VCaP (cell line): ENCODE measurements at regions not wholly inside any gene's neighbourhood (a gene's known extent, or its start where the extent isn't known, plus 50 kb on each side); places are given as distances from the start of the nearest gene placed in this dataset.

Source experiments
- H3K27ac ChIP-seq: fragments of 450-650 bp; 2 replicates; pipeline ENCODE4 v1.5.1; 2017
- CTCF ChIP-seq: fragments of 450-650 bp; conservative IDR thresholded peaks from 2 replicates; pipeline ENCODE4 v1.5.1; 2017; ENCODE audit warnings: mild to moderate bottlenecking, moderate library complexity

DNA sequence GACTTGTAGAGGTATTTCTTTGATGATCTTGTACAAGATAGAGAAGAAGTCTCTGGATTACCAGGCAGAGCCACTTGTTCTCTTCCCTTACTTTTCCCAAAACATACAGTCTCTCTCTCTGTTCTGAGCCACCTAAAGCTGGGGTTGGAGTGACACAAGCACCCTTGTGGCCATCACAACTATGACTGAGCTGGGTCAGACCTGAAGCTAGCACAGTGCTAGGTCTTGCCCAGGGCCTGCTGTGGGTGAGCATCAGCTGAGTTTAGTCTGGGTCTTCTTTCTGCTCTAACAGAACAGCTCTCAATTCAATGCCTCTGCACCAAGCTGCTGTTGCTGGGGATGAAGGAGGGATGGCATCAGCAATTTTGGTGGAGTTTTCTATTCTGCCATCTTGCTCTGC lies 110.2 kb downstream of the HTR1B start:
- no peak for TF ChIP-seq CTCF

GRCh38 chr6:77341058-77341986 lies 122.0 kb downstream of the HTR1B start:
- peak overlapping the region; percentile 32 for H3K27ac ChIP-seq
- TF ChIP-seq CTCF: no peak

More for the DNA sequence above, 110.2 kb downstream of the HTR1B start:
- no peak overlapping the region for H3K27ac ChIP-seq

GRCh38 chr6:77340331-77340730 lies 123.0 kb downstream of the HTR1B start:
- H3K27ac ChIP-seq: peak overlapping the region; percentile 32
- no peak for TF ChIP-seq CTCF

GRCh38 chr6:77339926-77340325 lies 123.4 kb downstream of the HTR1B start:
- H3K27ac ChIP-seq: no peak overlapping the region
- TF ChIP-seq CTCF: no peak

DNA sequence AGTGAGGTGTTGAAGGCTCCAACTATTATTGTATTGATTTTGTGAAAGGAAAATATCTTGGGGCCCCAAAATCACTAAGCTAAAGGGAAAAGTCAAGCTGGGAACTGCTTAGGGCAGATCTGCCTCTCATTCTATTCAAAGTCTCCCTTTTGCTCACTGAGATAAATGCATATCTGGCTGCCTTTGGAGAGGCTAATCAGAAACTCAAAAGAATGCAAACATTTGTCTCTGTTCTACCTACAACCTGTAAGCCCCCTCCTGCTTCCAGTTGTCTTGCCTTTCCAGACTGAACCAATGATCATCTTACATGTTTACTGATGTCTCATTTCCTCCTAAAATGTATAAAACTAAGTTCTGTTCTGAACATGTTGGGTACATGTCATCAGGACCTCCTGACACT lies 125.9 kb downstream of the HTR1B start:
- no peak for TF ChIP-seq CTCF
- H3K27ac ChIP-seq: no peak overlapping the region

DNA sequence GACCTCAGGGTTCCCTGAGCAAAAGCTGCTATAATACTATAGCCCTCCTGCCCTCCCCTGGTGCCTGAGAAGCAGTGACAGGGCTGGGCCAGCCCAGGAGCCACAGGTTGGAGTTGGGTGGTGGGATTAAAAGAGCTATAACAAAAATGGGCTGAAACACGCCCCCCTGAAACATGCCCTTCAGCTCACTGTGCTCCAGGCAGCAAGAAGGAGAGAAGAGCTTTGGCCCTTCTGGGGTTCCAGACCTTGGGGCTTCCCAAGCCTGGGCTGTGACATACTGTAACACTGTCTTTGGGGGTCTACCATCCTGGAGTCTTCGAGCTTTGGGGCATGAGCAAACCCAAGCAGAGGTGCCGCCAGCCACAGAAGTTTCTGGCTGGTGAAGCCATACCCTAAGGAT lies 129.2 kb downstream of the HTR1B start:
- H3K27ac ChIP-seq: no peak overlapping the region
- TF ChIP-seq CTCF: no peak

DNA sequence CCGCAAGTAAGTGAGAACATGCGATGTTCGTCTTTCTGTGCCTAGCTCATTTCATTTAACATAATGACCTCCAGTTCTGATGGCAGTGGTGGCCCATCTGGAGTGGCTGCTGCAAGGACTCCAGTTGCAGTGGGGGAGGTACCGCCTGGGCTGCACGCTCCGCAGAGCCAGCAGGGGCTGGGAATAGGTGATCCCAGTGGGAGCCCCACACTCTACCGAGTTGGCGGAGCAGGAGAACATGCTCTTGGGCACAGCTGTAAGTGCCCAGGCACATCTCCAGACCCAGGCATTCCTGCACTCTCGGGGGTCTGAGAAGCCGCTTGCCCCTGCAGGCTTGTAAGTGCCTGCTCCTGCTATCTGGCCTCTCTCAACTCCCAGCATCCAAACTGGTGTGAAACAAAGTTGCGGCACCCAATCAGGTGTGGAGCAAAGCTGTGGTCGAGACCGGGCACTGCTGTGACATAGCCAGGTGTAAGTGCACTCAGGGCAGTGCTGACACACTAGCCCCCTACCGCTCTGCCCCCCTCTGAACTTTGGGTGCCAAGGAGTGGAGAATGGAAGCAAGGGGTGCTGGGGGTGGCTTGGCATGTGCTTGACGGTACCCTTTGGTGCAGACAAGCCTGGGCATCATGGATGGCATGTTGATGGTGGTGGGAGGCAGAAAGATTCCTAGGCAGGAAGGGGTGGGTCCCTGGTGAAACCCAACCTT lies 130.2 kb downstream of the HTR1B start:
- H3K27ac ChIP-seq: no peak overlapping the region
- no peak for TF ChIP-seq CTCF
